Hepatocyte (in vitro differentiated cells): ENCODE measurements at regions not wholly inside any gene's neighbourhood (a gene's known extent, or its start where the extent isn't known, plus 50 kb on each side); places are given as distances from the start of the nearest gene placed in this dataset.

Source experiments
- DNase-seq: peaks from one replicate; pipeline ENCODE4 v3.0.0-alpha.2; 2016; ENCODE audit warnings: low spot score
- H2AFZ ChIP-seq: fragments of 200-600 bp; sonication (generic); 2 replicates; pipeline ENCODE4 v1.6.0; 2016; ENCODE audit warnings: antibody characterized with exemption, mild to moderate bottlenecking
- H3K27ac ChIP-seq: fragments of 200-600 bp; sonication (generic); 2 replicates; pipeline ENCODE4 v1.5.1; 2016; ENCODE audit warnings: mild to moderate bottlenecking
- H3K27me3 ChIP-seq: fragments of 200-600 bp; sonication (generic); 2 replicates; pipeline ENCODE4 v1.6.1; 2016
- H3K36me3 ChIP-seq: fragments of 200-600 bp; sonication (generic); replicated peaks from 2 replicates; pipeline ENCODE4 v1.5.1; 2016; ENCODE audit warnings: low read depth; ENCODE audit not compliant: insufficient read depth
- H3K4me1 ChIP-seq: fragments of 200-600 bp; sonication (generic); 2 replicates; pipeline ENCODE4 v1.5.1; 2016; ENCODE audit warnings: mild to moderate bottlenecking, moderate library complexity; ENCODE audit not compliant: insufficient read depth
- H3K4me2 ChIP-seq: fragments of 200-600 bp; sonication (generic); 2 replicates; pipeline ENCODE4 v1.6.0; 2016
- H3K4me3 ChIP-seq: fragments of 200-600 bp; sonication (generic); 2 replicates; pipeline ENCODE4 v1.5.1; 2016; ENCODE audit warnings: mild to moderate bottlenecking
- H3K79me2 ChIP-seq: fragments of 200-600 bp; sonication (generic); 2 replicates; pipeline ENCODE4 v1.6.0; 2017; ENCODE audit warnings: mild to moderate bottlenecking
- H3K9me2 ChIP-seq: fragments of 200-600 bp; sonication (generic); replicated peaks from 2 replicates; pipeline ENCODE4 v1.6.0; 2017; ENCODE audit warnings: mild to moderate bottlenecking; ENCODE audit not compliant: insufficient read depth
- H3K9me3 ChIP-seq: fragments of 200-600 bp; sonication (generic); 2 replicates; pipeline ENCODE4 v1.5.1; 2016; ENCODE audit warnings: low read depth, mild to moderate bottlenecking
- H4K20me1 ChIP-seq: fragments of 200-600 bp; sonication (generic); 2 replicates; pipeline ENCODE4 v1.6.0; 2016; ENCODE audit warnings: mild to moderate bottlenecking; ENCODE audit not compliant: insufficient read depth, poor library complexity, severe bottlenecking
- EZH2 ChIP-seq: fragments of 200-600 bp; sonication (generic); IDR thresholded peaks from 2 replicates; pipeline ENCODE4 v1.6.1; 2016; ENCODE audit warnings: antibody characterized with exemption, mild to moderate bottlenecking, borderline replicate concordance
- EZH2phosphoT487 ChIP-seq: fragments of 200-600 bp; sonication (generic); IDR thresholded peaks from one replicate; pipeline ENCODE4 v1.6.1; 2018; ENCODE audit warnings: antibody characterized with exemption, mild to moderate bottlenecking, low read depth, moderate library complexity; ENCODE audit not compliant: unreplicated experiment, severe bottlenecking
- WGBS: methylation state at CpG from one replicate; pipeline ENCODE4 v1.1.6; 2016; ENCODE audit warnings: low lambda C conversion rate; ENCODE audit errors: missing lambda C conversion rate; 5-methylcytosine and 5-hydroxymethylcytosine counted together
- TF ChIP-seq, protein P1 (sequence below): fragments of 200-600 bp; sonication (generic); IDR thresholded peaks from 2 replicates; pipeline ENCODE4 v1.5.1; 2016; ENCODE audit warnings: antibody characterized with exemption, mild to moderate bottlenecking; ENCODE audit not compliant: poor library complexity

DNA sequence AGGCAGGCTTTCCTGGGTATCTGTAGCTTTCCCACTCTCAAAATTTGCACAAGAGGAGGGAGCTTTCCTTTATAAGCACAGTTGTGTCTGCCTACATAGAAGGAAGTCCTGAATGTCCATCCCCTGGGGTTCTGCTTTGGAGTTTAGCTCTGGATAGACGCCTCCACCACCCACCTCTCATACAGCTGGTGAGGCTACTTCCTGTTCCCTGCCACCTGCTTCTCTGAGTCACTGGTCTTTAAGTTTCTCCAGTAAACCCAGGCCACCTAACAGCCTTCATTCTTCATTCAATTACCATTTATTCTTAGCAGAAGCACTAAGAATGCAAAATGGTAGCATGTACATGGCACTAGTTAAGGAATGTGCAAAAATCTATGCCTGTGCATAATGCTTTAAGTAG lies 407.8 kb downstream of the CDH2 start:
- Histone ChIP-seq H2AFZ (no peak overlapping the region), H3K27me3 (no peaks in the 10 kb centered on the region), H3K27ac (no peak overlapping the region), H4K20me1 (no peaks in the 10 kb centered on the region), H3K4me2 (no peak overlapping the region), H3K9me2 (no peaks in the 10 kb centered on the region), H3K4me1 (no peaks in the 10 kb centered on the region), H3K9me3 (no peaks in the 10 kb centered on the region), H3K36me3 (no peaks in the 10 kb centered on the region), H3K79me2 (no peaks in the 10 kb centered on the region), H3K4me3 (no peak overlapping the region)
- DNase-seq = no peak
- 58% methylated on average over 1 of the region's 1 CpG for WGBS
- no peak for TF ChIP-seq EZH2phosphoT487

DNA sequence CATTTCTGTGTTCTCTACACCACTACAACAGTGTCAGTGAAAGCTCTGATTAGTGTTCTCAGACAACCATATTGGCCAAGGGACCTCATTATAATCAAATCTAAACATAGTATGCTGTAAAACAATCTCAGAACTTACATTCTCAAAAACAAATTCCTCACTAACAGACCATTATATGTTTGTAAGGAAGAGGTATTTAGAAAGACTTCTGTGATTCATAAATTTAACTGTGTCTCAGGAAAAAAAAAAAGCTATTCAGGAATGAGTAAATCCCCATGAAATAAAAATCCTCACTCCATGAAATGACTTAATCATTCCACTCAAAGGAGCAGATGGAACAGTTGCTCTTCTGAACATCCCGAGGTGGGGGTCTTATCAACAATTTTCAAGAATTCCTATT lies 413.0 kb downstream of the CDH2 start:
- no peaks in the 10 kb centered on the region for H3K9me2 ChIP-seq
- no peak overlapping the region for H3K4me2 ChIP-seq
- TF ChIP-seq, protein P1, sequence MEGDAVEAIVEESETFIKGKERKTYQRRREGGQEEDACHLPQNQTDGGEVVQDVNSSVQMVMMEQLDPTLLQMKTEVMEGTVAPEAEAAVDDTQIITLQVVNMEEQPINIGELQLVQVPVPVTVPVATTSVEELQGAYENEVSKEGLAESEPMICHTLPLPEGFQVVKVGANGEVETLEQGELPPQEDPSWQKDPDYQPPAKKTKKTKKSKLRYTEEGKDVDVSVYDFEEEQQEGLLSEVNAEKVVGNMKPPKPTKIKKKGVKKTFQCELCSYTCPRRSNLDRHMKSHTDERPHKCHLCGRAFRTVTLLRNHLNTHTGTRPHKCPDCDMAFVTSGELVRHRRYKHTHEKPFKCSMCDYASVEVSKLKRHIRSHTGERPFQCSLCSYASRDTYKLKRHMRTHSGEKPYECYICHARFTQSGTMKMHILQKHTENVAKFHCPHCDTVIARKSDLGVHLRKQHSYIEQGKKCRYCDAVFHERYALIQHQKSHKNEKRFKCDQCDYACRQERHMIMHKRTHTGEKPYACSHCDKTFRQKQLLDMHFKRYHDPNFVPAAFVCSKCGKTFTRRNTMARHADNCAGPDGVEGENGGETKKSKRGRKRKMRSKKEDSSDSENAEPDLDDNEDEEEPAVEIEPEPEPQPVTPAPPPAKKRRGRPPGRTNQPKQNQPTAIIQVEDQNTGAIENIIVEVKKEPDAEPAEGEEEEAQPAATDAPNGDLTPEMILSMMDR = no peak
- no peak overlapping the region for H3K4me3 ChIP-seq
- DNase-seq = no peak
- no peaks in the 10 kb centered on the region for H3K4me1 ChIP-seq
- WGBS = 76% methylated on average over 1 of the region's 1 CpG
- no peaks in the 10 kb centered on the region for H4K20me1 ChIP-seq
- H3K79me2 ChIP-seq = no peaks in the 10 kb centered on the region
- no peaks in the 10 kb centered on the region for H3K36me3 ChIP-seq
- H3K27ac ChIP-seq = no peak overlapping the region
- no peaks in the 10 kb centered on the region for H3K9me3 ChIP-seq
- no peak overlapping the region for H2AFZ ChIP-seq
- H3K27me3 ChIP-seq = no peaks in the 10 kb centered on the region

DNA sequence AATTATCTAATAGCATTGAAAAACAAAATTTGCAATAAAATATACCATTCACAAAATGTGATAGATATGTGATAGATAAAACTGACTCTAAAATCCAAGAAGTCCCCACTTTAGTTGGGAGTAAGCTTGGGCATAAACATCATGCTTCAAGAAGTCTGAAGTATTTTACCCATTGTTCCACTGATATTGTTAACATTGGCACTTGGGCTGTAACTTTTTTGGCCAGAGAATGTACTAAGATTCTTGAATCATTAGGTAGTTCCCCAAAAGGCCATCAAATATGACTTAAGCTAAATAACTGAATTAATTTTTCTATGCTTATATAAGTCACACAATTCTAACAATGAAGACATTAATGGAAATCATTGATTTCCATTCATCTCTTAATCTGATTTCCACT lies 413.6 kb downstream of the CDH2 start:
- Histone ChIP-seq H4K20me1 (no peaks in the 10 kb centered on the region), H3K4me3 (no peak overlapping the region), H3K27me3 (no peaks in the 10 kb centered on the region), H3K4me2 (no peak overlapping the region), H3K36me3 (no peaks in the 10 kb centered on the region), H3K79me2 (no peaks in the 10 kb centered on the region), H3K9me3 (no peaks in the 10 kb centered on the region), H3K9me2 (no peaks in the 10 kb centered on the region), H3K4me1 (no peaks in the 10 kb centered on the region), H2AFZ (no peak overlapping the region), H3K27ac (no peak overlapping the region)
- TF ChIP-seq EZH2phosphoT487 (no peak), EZH2 (no peak)
- TF ChIP-seq, protein P1 = no peak
- DNase-seq = no peak

DNA sequence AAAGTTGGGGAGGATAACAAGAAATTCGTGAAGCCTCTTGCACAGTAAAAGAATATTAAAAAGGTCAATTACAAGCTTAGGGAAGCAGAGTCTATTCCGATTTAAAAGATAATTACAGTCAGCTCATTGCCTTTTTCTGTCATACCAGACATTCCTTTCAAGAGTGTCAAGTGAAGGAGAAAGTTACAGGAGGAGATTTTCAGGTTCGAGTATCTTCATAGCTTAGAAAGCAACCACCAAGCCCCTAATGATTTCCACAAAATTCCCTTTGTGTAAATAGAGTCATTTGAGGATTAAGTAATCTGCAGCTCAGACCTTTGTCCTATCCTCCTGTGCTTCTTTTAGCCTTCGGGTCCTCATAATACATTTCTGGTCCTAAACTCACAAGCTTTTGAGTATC lies 414.9 kb downstream of the CDH2 start:
- H2AFZ ChIP-seq = no peak overlapping the region
- TF ChIP-seq EZH2 (no peak), EZH2phosphoT487 (no peak)
- TF ChIP-seq, protein P1 = no peak
- no peak overlapping the region for H3K4me3 ChIP-seq
- no peaks in the 10 kb centered on the region for H3K27me3 ChIP-seq
- H4K20me1 ChIP-seq = no peaks in the 10 kb centered on the region
- no peak overlapping the region for H3K4me2 ChIP-seq
- H3K36me3 ChIP-seq = no peaks in the 10 kb centered on the region
- no peaks in the 10 kb centered on the region for H3K79me2 ChIP-seq
- no peaks in the 10 kb centered on the region for H3K9me2 ChIP-seq
- no peaks in the 10 kb centered on the region for H3K9me3 ChIP-seq
- no peak for DNase-seq
- 37% methylated on average over 4 of the region's 4 CpGs for WGBS
- H3K4me1 ChIP-seq = no peaks in the 10 kb centered on the region
- no peak overlapping the region for H3K27ac ChIP-seq
